ENCODE measurements at regions not wholly inside any gene's neighbourhood (a gene's known extent, or its start where the extent isn't known, plus 50 kb on each side); places are given as distances from the start of the nearest gene placed in this dataset.

DNA sequence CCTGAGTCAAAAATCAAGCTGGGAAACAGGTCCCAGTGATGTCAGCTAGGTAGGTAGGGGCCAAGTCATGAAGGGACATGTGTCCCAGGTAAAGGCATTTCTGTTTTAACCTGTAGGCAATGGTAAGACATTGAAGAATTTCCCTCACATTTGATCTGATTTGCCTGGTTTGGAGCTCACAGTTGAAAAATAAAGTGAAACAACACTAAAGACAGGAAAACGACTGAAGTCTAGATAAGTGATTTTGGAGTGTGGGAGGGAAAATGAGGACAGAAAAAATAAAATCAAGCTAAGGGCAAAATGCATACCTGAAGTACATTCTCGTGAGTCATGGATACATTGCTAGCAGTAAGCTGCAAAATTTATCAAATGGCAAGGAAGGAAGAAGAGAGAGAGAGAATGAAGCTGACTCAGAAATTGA is 169.9 kb downstream of the SKIDA1 start:
- TF ChIP-seq, protein P1, sequence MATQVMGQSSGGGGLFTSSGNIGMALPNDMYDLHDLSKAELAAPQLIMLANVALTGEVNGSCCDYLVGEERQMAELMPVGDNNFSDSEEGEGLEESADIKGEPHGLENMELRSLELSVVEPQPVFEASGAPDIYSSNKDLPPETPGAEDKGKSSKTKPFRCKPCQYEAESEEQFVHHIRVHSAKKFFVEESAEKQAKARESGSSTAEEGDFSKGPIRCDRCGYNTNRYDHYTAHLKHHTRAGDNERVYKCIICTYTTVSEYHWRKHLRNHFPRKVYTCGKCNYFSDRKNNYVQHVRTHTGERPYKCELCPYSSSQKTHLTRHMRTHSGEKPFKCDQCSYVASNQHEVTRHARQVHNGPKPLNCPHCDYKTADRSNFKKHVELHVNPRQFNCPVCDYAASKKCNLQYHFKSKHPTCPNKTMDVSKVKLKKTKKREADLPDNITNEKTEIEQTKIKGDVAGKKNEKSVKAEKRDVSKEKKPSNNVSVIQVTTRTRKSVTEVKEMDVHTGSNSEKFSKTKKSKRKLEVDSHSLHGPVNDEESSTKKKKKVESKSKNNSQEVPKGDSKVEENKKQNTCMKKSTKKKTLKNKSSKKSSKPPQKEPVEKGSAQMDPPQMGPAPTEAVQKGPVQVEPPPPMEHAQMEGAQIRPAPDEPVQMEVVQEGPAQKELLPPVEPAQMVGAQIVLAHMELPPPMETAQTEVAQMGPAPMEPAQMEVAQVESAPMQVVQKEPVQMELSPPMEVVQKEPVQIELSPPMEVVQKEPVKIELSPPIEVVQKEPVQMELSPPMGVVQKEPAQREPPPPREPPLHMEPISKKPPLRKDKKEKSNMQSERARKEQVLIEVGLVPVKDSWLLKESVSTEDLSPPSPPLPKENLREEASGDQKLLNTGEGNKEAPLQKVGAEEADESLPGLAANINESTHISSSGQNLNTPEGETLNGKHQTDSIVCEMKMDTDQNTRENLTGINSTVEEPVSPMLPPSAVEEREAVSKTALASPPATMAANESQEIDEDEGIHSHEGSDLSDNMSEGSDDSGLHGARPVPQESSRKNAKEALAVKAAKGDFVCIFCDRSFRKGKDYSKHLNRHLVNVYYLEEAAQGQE (IDR thresholded peaks at IDR 0.05; ENCODE audit: low read depth), result no peak
- no peak for TF ChIP-seq ZBTB7A (IDR thresholded peaks at IDR 0.05; ENCODE audit: low read depth)
- no peak for TF ChIP-seq YY1 (IDR thresholded peaks at IDR 0.05; ENCODE audit: low read depth)
- TF ChIP-seq TAF1 (IDR thresholded peaks at IDR 0.05; ENCODE audit: low read depth), result no peak
- TF ChIP-seq, protein P2, sequence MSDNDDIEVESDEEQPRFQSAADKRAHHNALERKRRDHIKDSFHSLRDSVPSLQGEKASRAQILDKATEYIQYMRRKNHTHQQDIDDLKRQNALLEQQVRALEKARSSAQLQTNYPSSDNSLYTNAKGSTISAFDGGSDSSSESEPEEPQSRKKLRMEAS (IDR thresholded peaks at IDR 0.05), result no peak
- TF ChIP-seq, protein P3, sequence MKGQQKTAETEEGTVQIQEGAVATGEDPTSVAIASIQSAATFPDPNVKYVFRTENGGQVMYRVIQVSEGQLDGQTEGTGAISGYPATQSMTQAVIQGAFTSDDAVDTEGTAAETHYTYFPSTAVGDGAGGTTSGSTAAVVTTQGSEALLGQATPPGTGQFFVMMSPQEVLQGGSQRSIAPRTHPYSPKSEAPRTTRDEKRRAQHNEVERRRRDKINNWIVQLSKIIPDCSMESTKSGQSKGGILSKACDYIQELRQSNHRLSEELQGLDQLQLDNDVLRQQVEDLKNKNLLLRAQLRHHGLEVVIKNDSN (IDR thresholded peaks at IDR 0.05), result no peak
- no peak for TF ChIP-seq CREB1 (IDR thresholded peaks at IDR 0.05; ENCODE audit: low read depth)
- TF ChIP-seq RAD21 (IDR thresholded peaks at IDR 0.05; ENCODE audit: low read depth), result no peak
- no peak for TF ChIP-seq TEAD4 (IDR thresholded peaks at IDR 0.05)
- TF ChIP-seq CEBPB (IDR thresholded peaks at IDR 0.05), result no peak
- no peak for TF ChIP-seq EP300 (IDR thresholded peaks at IDR 0.05; ENCODE audit: borderline replicate concordance)
- TF ChIP-seq TCF12 (IDR thresholded peaks at IDR 0.05; ENCODE audit: low read depth), result no peak
- TF ChIP-seq FOXM1 (IDR thresholded peaks at IDR 0.05; ENCODE audit: borderline replicate concordance, low read depth), result no peak

Measured in Ishikawa (cell line).